Ovary (tissue), 7 donors: ENCODE measurements at regions not wholly inside any gene's neighbourhood (a gene's known extent, or its start where the extent isn't known, plus 50 kb on each side); places are given as distances from the start of the nearest gene placed in this dataset.

ENCODE experiments used
- DNase-seq, 5 donors: peaks; one replicate each; pipeline ENCODE4 v3.0.0-alpha.2; 2019 to 2020
- H3K27ac ChIP-seq, 2 donors: fragments of 200-600 bp; one replicate each; pipeline versions ENCODE4 v1.5.1 to v1.8.0; 2019 to 2022
- H3K27me3 ChIP-seq: fragments of 200-600 bp; one replicate; pipeline ENCODE4 v1.8.0; 2022
- H3K36me3 ChIP-seq: fragments of 200-600 bp; sonication (generic); one replicate; pipeline ENCODE4 v1.5.1; 2019
- H3K4me1 ChIP-seq: one replicate; pipeline ENCODE4 v1.8.1; 2013; ENCODE audit warnings: mild to moderate bottlenecking, moderate library complexity; ENCODE audit not compliant: insufficient read depth
- H3K4me3 ChIP-seq: fragments of 200-600 bp; sonication (generic); one replicate; pipeline ENCODE4 v1.5.1; 2017
- H3K9me3 ChIP-seq, 2 donors: fragments of 200-600 bp in 1 of 2; sonication (generic) in 1 of 2; one replicate each; pipeline versions ENCODE4 v1.5.1 to v1.8.1; 2013 to 2019; ENCODE audit warnings: mild to moderate bottlenecking in 1 of 2, moderate library complexity in 1 of 2
- CTCF ChIP-seq, 3 donors: fragments of 450-650 bp in 2 of 3; fragments of 200-600 bp in 1 of 3; IDR thresholded peaks; one replicate each; pipeline versions ENCODE4 v1.5.1 to v1.8.0; 2016 to 2022; ENCODE audit warnings: antibody characterized with exemption in 3 of 3, mild to moderate bottlenecking in 1 of 3
- EP300 ChIP-seq: sonication (generic); formaldehyde crosslinking; IDR thresholded peaks from one replicate; pipeline ENCODE4 v1.6.1; 2017; ENCODE audit warnings: antibody characterized with exemption
- POLR2A ChIP-seq: fragments of 450-650 bp; IDR thresholded peaks from one replicate; pipeline ENCODE4 v1.6.1; 2017; ENCODE audit warnings: antibody characterized with exemption, mild to moderate bottlenecking, moderate library complexity
- WGBS, 3 donors: extraction: QIAGEN DNeasy Blood & Tissue Kit in 1 of 3; methylation state at CpG; one replicate each; pipeline versions ENCODE4 v1.1.5 to v1.1.7; 2013 to 2017; 5-methylcytosine and 5-hydroxymethylcytosine counted together
- intact Hi-C, 4 donors: fragments of 100-400 bp; cut with DNase I; formaldehyde crosslinking; loops; one replicate each; pipeline versions ENCODE4 v1.11.0 to v1.15.1; 2022 to 2023
- donor health status: DM: no; HTN: no; CAD: no; lungs with moderate emphysema.
- donor health status: DM: no; HTN: no; CAD: no.
- donor health status: Bipolar disorder and iron deficiency.
- donor health status: DM: no; HTN: no; CAD: no.
- donor health status: DM: yes; HTN: yes; CAD: no.

DNA sequence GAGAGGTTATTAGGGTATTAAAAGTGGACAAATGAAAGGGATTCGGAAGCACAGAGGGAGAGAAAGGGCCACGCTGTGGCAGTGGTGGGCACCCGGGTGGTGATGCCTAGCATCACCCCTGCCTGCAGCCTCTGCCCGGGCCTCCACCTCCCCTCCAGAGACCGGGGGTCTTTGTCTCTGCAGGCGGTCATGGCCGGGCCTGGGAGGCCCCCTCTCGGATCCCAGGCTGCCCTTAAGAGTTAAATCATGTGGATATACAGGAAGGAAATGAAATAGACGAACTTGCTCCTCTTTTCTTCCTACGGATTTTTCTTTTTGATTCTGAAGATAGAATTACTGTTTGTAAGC, 319.6 kb downstream of the ZNF536 start:
- no peaks in the 10 kb centered on the region for H3K27me3 ChIP-seq
- DNase-seq, result no peak
- 56 to 62% (median 57%) methylated on average over 10 of the region's 10 CpGs for WGBS, 3 donors
- H3K9me3 ChIP-seq, result no peaks in the 10 kb centered on the region
- no peaks in the 10 kb centered on the region for H3K36me3 ChIP-seq
- TF ChIP-seq POLR2A (no peak), EP300 (no peak), CTCF (IDR thresholded peaks at IDR 0.05) (no peak)
- H3K4me1 ChIP-seq, result peaks cover 1% of the 10 kb centered on the region
- H3K27ac ChIP-seq, result no peak overlapping the region
- H3K4me3 ChIP-seq, result no peak overlapping the region
- intact Hi-C loops, result no loop called here

GRCh38 chr19:30690935-30691818, 319.0 kb downstream of the ZNF536 start:
- TF ChIP-seq CTCF (IDR thresholded peaks at IDR 0.05), result no peak
- TF ChIP-seq POLR2A, result no peak
- no peak for TF ChIP-seq EP300
- 87 to 90% (median 88%) methylated on average over 22 of the region's 22 CpGs for WGBS, 3 donors
- no peak for DNase-seq
- Histone ChIP-seq H3K27me3 (no peaks in the 10 kb centered on the region), H3K9me3 (no peaks in the 10 kb centered on the region), H3K27ac (no peak overlapping the region), H3K36me3 (no peaks in the 10 kb centered on the region), H3K4me1 (peaks cover 1% of the 10 kb centered on the region), H3K4me3 (no peak overlapping the region)
- intact Hi-C loops, result no loop called here

- Histone ChIP-seq H3K4me1 (peaks cover 1% of the 10 kb centered on the region), H3K27ac (no peak overlapping the region), H3K4me3 (no peak overlapping the region), H3K9me3 (no peaks in the 10 kb centered on the region), H3K36me3 (no peaks in the 10 kb centered on the region), H3K27me3 (no peaks in the 10 kb centered on the region)
- DNase-seq, result no peak
- WGBS, 3 donors, result 87 to 97% (median 92%) methylated on average over 4 of the region's 4 CpGs
- intact Hi-C loops, result no loop called here
- TF ChIP-seq POLR2A, result no peak
- no peak for TF ChIP-seq CTCF (IDR thresholded peaks at IDR 0.05)
- no peak for TF ChIP-seq EP300
Measured at GRCh38 chr19:30690525-30690924, 318.3 kb downstream of the ZNF536 start.

DNA sequence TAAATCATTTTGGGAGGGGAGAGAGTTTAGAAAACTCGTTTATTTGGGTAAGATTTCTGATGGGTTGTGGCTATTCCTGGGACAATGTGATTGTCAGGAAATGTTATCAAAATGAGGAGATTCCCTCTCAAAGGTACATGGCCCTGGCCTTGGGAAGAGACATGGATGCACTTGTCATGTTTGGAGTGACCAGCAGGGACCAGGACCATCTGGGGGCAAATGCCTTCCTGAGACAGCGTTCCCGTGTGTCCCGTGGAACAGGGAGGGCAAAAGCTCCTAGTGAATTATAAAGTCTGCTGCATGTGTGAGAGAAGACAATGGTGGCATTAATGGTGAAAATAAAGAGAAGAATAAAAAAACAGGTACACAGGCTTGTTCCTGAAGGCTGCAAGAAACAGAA, 317.3 kb downstream of the ZNF536 start:
- intact Hi-C loops, result loop anchor here in 3 of 4 donors (5.0 to 10.0 kb wide), 4 partner anchors 1353 to 1875 kb away; no protein-coding TSS in a partner anchor
- H3K27ac ChIP-seq, result no peak overlapping the region
- DNase-seq, result no peak
- no peaks in the 10 kb centered on the region for H3K36me3 ChIP-seq
- TF ChIP-seq CTCF (IDR thresholded peaks at IDR 0.05) (no peak), POLR2A (no peak), EP300 (no peak)
- no peaks in the 10 kb centered on the region for H3K27me3 ChIP-seq
- WGBS, 3 donors, result 60 to 74% (median 74%) methylated on average over 4 of the region's 4 CpGs
- no peaks in the 10 kb centered on the region for H3K9me3 ChIP-seq
- H3K4me1 ChIP-seq, result peaks cover 1% of the 10 kb centered on the region
- no peak overlapping the region for H3K4me3 ChIP-seq
